ENCODE measurements at regions not wholly inside any gene's neighbourhood (a gene's known extent, or its start where the extent isn't known, plus 50 kb on each side); places are given as distances from the start of the nearest gene placed in this dataset.

- no peak overlapping the region for H3K27ac ChIP-seq
- no peak overlapping the region for H3K4me3 ChIP-seq
Measured at GRCh38 chr3:24033818-24034217, 88.7 kb downstream of the NR1D2 start.

GRCh38 chr3:24034464-24034863, 89.4 kb downstream of the NR1D2 start:
- Histone ChIP-seq H3K4me3 (no peak overlapping the region), H3K27ac (no peak overlapping the region)

DNA sequence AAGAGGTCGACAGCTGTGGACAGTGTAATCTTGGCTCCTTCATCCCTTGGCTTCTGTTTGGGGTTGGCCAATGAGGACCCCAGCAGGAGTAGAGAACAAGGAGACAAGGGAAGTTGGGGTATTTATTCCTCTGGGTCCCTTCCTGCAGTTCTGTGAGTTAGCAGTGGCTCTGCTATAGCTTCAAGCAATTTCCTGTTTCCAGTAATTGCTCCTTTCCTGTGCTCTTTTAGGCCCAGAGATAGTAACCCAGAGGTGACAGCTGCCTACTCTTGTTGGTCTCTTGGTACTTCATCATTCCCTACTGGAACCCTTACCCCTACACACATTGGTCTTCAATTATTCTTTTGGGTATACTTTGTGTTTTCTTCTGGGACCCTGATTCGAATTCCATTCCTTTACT, 92.9 kb downstream of the NR1D2 start:
- H3K27ac ChIP-seq, result no peak overlapping the region
- H3K4me3 ChIP-seq, result no peak overlapping the region

GRCh38 chr3:24040311-24040710, 95.2 kb downstream of the NR1D2 start:
- no peak overlapping the region for H3K4me3 ChIP-seq
- no peak overlapping the region for H3K27ac ChIP-seq

GRCh38 chr3:24042174-24043059, 97.3 kb downstream of the NR1D2 start:
- no peak overlapping the region for H3K4me3 ChIP-seq
- H3K27ac ChIP-seq, result peak overlapping the region in 16 of 21 experiments; percentile 2 to 89 (median 62)

DNA sequence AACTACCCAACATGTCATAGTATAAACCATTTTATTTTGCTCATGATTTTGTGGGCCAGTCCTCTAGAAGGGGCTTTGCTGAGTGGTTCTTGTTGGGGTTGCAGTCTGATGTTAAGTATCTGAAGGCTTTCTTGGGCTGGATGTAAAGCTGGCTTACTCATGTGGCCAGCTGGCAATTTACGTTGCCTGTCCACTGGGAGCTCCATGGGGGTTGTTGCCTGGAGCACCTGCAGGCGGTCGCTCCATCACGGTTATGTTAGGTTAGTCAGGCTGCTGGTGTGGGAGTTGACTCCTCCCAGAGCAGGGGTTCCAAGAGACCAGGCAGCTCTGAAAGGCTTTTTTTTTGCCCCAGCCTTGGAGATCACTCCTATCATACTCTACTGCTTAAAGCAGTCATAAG, 98.1 kb downstream of the NR1D2 start:
- Histone ChIP-seq H3K27ac (peak overlapping the region in 15 of 21 experiments; percentile 2 to 89 (median 60)), H3K4me3 (no peak overlapping the region)

- Histone ChIP-seq H3K4me3 (no peak overlapping the region), H3K27ac (peak overlapping the region in 2 of 21 experiments; percentile 25 to 89)
Measured at GRCh38 chr3:24043985-24044384, 98.9 kb downstream of the NR1D2 start.

GRCh38 chr3:24046214-24046613, 101.1 kb downstream of the NR1D2 start:
- H3K4me3 ChIP-seq, result no peak overlapping the region
- no peak overlapping the region for H3K27ac ChIP-seq

- Histone ChIP-seq H3K27ac (peak overlapping the region in 15 of 21 experiments; percentile 2 to 80 (median 69)), H3K4me3 (no peak overlapping the region)
Measured at GRCh38 chr3:24047513-24047912, 102.4 kb downstream of the NR1D2 start.

GRCh38 chr3:24048843-24049242, 103.8 kb downstream of the NR1D2 start:
- H3K4me3 ChIP-seq, result no peak overlapping the region
- H3K27ac ChIP-seq, result peak overlapping the region in 9 of 21 experiments; percentile 30 to 80 (median 61)

- H3K4me3 ChIP-seq, result no peak overlapping the region
Measured at GRCh38 chr3:24052446-24052845, 107.4 kb downstream of the NR1D2 start.

DNA sequence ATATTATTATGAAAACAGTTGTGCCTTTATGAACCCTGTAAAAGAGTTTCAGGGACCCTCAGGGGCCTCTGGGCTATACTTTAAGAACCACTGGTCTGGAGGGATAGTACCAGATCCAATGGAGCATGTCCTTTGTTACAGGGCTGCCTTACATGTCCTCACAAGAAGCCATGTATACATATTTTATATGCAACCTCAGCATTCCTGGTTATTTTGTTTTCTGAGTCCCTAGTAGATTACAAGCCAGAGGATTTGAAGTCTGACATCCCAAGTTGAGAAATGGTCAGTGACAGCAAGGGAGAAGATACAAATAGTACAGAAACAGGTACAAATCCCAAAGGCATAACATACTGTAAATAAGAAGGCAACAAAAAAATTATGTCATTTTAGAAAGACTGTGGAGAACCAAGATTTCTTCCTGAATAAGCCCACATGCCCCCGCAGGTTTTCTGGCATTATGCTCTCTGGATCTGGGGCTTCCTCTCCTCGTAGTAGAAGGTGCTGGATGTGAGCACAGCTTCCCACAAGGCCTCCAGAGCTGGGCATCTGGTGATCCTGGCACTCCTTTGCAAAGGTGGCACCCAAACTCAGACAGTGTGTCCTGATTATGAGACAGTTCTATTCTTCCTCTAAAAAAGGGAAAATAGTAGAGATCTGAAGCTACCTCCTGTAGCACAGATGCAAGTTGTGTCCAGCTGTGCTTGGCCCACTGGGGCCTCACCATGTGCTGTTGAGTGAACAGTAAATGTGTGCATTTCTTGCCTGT, 114.0 kb downstream of the NR1D2 start:
- peak overlapping the region in 8 of 21 experiments; percentile 8 to 58 (median 46) for H3K27ac ChIP-seq
- no peak overlapping the region for H3K4me3 ChIP-seq

More at GRCh38 chr3:24052446-24052845, 107.4 kb downstream of the NR1D2 start:
- no peak overlapping the region for H3K27ac ChIP-seq

- Histone ChIP-seq H3K27ac (peak overlapping the region in 7 of 21 experiments; percentile 5 to 58 (median 54)), H3K4me3 (no peak overlapping the region)
Measured at GRCh38 chr3:24060055-24060454, 115.0 kb downstream of the NR1D2 start.

DNA sequence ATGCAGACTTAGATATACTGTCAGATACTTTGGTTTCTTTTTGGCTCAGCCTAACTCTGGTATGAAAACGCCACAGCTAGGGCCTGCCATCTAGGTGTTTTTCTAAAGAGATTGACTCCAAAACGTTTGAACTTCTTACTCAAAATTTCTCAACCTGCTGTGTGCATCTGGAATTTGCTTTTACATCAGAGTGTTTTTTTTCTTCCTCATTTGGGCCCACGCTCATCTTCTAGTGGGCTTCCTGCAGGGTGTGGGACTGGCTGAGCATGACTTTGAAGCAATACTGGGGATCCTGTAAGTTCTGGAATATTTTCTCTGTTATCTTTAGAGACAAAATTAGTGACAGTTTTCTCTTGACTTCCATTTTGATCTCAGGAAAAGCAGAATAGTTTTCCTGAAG, 117.8 kb downstream of the NR1D2 start:
- H3K27ac ChIP-seq, result no peak overlapping the region
- no peak overlapping the region for H3K4me3 ChIP-seq
